ENCODE measurements at regions not wholly inside any gene's neighbourhood (a gene's known extent, or its start where the extent isn't known, plus 50 kb on each side); places are given as distances from the start of the nearest gene placed in this dataset.

DNA sequence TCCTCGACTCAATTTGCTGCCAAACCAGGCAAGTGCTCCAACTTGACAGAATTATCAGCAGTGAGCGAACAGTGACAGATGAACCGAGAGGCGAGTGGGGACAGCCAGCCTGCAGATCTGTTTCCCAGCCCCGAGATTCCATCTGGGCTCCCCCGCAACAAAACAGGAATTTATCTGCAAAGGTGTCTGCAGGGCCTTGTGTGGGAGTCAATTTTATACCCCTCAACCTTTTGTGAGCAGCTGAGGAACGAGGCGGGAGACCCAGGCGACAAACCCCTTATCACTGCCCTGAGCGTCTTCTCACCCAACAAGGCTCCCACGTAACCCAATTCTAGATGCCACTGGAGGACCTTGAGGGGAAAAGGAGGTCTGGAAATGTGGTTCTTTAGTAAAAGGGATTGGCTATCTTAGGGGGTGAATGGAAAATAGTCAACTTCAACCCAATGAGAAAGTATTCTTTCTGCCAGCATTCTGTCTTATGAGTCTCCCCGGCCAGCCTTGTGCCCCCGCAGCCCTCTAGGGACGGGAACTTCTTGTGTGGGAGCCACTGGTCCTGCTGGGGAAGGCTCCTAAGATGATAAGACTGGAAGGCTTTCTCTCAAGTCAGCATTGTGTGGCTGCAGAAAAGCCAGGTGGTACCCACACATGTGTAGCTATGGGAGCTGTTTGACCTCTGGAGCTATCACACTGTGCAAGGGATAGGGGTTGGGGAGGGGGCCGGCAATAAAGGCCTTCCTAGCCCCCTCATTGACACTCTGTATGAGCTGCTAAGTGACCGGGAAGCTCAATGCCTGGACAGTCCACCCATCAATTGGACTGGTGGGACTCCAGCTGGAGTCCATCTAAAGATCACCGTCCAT is 527.9 kb downstream of the SHQ1 start:
- DNase-seq = no peak

DNA sequence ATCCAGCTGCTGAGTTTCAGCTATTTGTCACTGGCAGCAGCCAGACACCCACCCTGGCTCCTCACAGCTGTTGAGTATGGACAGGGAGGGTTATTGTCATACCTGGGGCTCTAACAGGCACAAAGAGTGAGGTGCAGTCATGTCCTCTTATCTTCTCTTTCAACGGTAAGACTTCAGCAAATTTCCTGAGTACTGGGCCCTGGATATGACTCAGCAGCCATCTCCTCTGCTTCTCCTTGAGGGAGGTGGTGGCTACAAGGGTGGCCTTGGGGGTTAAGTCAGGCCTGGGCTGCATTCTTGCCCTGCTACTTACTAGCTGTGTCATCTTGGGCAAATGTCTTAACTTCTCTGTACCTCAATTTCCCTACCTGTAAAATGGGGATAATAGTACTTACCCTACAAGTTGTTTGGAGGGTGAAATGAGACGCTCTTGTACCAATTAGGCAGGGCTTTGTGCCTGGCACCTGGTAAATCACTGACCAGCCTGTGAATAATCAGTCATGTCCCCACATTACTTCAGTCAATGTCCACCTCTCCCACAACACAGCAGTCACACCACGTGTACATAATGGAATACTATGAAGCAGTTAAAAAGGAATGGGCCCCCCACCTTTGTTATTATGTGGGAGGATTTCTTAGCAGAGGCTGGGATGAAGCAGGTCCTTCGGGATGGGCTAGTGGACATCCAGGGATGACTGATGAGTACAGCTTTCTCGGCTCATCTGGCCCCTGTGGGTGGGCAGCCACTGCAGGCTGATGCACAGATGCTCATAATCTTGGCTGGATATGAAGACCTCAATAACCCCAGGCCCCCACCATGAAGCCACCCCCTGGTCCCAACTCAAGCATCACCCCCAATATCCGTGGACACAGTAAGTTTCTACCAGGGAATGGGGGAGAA is 528.8 kb downstream of the SHQ1 start:
- DNase-seq = no peak

DNA sequence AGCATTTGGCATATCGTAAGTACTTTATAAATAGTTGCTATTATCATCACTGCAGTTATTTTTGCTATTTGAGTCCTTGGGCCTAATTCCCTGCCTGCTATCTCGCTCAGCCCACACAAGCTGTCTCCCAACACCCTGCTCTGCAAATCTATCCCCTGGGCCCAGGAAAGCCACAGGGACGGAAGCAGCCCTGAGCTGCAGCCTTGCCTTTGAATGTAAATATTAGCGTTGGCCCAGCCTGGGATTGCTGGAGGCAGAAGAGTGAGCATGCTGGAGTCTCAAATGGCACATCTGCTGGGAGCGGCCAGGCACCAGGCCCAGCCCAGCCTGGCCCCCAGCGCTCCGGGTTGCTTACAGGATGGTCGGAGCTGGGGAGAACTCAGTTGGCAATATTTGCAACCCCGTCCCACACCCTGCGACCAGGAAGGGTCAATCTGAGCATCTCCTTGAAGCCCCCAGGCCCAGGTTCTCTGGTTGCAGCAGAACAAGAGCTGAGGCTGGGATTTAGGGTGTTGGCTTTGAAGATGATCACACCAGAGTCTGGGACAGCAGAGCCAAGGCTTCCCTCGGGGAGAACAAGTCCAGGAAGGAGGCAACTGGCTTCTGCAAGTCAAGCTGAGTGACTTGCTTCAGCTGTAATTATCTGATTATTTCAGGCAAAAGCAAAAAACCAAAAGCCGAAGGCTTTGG is 529.6 kb downstream of the SHQ1 start:
- DNase-seq = no peak

DNA sequence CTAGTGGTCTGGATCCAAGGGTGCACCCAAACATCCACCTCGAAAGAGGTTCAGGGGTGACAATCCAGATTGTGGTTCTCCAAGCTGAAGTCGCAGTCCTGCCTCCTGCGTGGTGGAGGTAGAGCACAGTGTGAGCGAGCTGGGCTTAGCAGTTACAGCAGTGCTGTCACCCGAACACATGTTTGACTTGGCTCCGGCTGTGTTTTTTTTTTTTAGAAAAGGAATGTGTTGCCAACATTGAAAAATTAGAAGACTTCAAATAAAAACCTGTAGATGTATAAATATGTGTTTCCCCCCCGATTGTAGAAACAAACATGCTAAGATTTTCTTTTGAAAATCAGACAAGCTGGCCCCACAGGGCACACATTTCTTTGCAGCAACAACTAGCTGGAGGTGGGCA is 530.8 kb downstream of the SHQ1 start:
- DNase-seq = no peak

DNA sequence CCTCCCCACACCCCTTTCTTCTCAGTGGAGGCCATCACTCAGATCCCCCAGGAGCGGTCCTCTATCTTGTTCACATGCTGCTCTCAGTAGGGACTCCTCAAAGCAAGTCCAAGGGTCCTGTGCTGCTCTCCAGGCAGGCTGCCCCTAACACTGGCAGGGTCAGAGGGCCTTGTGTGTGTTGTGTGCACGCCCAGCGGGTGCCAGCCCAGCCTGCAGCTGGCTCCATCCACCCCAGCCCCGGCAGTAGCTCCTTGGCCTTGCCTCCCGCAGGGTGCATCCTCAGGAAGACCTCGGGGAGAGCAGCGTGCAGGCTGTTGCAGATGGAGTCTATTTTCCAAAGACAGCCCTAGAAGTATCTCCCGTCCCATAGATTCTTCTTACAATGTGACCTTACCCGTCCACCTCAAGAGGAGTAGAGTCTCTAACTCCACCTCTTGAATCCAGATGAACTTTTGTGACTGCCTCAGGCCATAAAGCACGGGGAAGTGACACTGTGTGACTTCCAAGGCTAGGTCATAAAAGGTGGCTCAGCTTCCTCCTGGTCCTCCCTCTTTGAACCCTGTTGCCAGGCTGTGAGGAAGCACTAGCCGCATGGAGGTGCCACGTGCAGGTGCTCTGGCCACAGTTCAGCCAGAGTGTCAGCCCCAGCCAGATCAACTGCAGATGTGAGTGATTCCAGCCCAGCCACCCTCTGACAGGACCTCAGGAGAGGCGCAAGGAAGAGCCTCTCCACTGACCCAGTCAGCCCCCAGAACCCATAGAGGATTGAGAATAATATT is 531.6 kb downstream of the SHQ1 start:
- DNase-seq = no peak

DNA sequence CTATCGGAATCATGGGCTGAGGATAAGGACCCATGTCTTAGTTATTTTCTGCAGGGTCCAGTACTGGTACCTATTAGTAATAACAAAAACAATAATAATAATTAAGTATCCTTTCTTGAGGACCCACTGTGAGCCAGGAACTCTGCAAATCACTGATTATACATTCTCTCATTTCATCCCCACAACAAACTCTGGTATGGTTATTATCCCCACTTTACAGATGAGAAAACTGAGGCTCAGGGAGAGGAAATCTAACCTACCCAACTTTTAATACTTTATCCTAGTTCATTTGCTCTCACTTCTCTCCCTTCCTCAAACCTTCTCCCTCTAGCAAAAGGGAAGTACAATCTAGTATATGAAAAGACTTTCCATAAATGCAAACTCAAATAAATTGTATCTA is 528.4 kb upstream of the PROK2 start:
- DNase-seq = no peak

DNA sequence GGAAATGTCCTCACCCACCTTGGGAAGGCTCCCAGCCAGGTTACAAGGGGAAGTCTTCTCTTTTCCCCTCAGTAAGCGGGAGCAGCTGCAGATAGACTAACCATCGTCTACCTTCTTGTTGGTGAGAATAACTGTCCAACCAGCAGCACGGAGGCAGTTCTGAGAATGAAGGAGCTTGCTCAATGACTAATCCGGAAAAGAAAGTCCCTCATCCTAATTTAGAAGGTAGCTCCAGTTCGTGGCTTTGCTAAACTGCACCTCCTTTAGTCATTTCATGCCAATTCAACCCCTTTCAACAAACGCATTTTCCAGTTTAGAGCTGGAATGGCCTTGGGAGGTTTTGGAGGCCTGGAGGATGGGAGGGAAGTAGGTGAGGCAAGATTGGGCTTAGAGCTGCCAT is 527.4 kb upstream of the PROK2 start:
- no peak for DNase-seq

DNA sequence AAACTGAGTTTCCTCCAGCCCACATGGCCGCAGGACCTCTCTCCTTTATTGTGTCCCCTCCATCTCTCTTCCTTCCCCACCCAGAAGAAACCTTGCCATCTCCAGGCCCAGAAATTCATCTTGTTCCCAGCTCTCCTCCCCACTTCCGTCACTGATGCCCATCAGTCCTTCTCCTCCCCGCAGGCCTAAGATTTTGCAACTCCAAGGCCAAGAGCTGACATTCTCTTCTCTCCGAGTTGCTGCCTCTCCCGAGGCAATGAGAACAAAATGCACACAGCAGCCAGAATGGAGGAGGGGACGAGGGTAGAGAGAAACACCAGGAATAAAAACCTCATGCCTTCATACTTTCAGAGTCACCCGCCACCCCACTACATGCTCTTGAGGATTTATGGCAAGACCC is 526.5 kb upstream of the PROK2 start:
- DNase-seq = no peak

DNA sequence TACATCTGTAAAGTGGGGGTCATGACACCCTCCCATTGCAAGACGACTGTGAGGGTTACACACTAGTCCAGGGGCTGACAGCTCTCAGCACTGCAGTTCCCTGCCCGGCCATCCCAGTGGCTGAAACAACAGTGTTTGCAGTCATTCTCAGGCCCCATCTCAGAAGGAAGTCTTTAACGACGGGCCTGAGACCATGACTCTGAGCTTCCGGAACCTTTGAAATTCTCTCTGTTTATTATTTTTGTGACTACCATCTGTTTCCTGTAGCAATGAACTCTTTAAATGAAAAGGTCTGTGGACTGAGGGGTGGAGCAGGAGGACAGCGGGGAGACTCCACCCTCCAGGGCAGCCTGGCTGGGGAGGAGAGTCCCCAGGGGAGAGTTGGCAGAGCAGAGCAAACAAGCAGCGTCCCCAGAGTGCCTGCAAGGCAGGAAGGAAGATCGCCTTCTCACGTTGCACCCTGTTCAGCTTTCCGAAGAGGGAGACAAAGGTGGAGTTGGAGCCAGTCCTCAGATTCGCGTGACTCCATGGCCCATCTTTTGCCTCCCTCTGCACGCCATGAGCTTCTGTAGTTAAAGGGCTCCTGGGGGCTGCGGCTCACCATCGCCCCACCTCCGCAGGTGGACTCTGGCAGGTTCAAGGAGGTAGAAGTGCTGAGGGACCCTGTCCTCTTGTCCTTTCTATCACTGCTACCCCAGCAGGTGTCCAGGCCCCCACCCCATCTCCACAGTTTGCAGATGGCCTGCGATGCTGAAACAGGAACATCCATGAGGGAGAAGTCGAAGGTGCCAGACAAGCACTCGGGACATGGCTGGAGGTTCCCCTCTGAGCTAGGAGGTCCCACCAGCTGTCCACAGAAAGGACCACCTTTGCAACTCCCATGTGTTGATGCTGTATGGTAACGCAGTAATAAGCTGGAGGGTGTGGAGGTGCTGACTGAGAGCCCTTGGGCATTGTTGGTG is 525.8 kb upstream of the PROK2 start:
- DNase-seq = peak; percentile 32

DNA sequence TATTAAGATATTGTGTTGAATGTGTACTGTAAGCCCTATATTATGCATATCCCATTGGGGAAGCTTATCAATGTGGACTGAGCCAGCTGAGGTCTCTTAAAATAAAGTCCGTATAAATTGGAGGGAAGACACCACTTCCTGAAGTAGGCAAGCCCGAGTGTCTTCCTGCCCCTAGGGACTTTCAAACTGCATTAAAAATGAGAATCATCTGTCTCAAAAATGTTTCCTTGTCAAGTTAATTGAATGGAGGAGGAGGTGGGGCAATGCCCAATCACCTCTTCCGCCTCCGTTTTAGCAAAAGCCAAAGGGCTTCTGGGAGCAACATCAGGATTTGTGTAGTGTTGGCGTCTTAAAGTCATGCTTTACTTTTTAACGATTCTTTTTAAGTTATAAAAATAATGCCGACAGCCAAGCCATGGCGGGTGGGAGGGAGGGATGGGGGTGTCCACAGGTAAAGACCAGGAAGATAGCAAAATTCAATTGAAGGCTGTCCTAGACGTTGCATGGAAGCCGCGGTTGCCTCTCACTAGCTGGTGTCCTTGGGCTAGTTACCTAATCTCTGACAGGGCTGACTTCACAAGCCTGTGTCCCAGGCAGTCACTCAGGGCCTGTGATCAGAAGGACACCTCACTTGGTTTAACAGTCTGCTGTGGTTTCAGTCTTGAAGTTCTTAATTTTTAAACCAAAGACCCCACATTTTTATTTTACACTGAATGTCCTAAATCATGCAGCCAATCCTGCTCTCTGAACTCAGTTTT is 524.9 kb upstream of the PROK2 start:
- DNase-seq = no peak

DNA sequence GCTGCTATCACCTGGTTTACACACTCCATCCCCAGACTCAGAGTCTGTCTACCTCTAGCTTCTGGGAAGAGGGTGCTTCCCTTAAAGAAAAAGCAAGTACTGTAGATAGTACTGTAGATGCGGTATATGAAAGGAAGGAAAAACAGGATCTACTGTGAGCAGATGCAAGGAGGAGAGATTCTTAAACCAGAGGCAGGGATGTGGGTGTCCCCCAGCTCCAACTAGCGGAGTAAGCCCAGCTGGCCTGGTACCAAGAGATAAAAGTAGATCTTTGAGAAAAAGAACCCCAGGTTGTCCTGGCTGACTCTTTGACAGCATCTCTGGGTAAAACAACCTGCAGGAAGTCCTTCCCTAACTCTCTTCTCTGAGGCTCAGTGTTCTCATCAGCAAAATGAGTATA is 523.7 kb upstream of the PROK2 start:
- no peak for DNase-seq

DNA sequence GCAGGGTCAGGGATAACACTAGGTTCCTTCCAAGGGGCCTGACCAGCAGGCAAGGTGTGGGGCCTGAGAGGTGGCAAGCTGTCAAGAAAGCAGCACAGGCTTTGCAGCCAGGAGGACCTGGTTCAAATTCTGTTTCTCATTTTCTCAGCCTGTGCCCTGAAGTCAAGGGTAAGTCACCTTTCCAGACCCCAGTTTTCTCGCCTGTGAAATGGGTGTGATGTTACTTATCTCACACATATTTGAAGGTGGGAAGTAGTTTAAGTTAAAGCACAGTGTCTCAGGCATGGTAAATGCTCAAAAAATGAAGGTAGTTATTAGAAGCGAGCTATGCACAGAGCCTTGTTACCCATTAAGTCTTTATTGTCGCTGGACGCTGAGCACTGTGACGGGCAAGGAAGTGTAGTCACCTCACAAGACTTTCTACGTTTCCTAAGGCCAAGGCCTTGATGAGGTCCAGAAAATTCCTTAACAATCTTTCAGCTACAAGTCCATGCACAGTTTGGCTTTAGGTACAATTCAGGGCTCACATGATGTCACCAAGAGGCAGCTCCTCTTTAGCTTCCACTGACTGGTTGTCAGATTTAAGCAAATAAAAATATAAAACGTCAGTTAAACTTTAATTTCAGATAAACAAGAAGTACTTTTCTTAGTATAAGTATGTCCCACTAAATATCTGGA is 522.6 kb upstream of the PROK2 start:
- no peak for DNase-seq

DNA sequence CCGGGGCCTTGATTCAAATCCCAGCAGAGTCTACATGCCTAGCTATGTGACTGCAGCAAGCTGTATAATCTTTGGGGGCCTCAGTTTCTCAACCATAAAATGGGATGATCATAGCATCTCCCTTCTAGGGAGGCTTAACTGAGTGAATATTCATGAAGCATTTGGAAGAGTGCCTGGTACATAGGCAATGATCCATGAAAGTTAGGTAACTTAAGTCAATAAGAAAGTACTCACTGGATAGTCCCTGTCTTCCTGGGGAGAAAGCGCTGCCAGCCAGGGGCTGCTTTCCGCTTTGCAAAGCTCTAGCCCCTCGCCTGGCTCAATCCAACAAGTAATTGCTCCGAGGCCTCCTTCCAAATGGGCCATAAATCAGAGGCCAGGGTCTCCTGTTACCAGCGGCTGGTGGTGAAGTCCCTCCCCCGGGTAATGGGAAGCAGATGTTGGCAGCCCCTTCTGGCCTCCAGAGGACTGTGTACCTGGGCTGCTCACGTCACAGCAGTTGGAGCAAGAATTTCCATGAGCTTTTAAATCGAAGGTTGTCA is 521.9 kb upstream of the PROK2 start:
- peak; percentile 54 for DNase-seq

DNA sequence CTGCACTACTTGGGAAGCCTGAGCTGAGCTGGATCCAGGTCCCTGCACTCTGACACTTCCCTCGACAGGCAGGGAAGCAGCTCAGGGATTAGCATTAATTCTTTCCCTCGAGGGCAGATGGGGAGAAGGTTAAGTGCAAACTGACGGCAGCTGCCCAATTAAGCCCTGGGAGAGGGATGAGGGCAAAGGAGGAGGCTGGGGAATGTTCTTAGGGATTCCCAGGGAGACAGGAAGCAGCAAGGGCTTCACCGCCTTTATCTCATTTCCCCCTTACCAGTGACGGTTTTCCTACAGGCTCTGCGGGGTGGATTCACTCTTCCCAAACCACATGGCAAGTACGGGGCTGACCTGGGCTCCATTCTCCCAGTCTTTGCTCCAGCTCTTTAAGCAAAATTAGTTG is 519.0 kb upstream of the PROK2 start:
- no peak for DNase-seq

DNA sequence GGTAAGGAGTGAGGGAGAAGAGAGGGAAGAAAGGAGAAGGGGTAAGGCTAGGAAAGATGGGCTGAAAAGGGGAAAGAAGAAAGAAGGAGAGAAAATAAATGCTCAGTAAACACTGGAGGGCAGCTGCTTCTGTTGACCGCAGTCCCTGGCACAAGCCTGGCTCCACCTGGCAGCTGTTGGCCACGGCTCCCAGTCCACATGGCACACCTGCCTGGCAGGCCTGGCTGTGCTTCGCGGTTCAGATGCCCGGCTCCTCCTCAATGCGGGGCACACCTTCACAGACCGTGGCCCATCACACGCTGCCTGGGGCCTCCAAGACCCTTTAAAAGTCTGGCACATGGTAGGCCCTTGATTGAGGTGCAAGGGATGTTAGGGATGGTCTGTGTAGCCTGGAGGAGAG is 516.8 kb upstream of the PROK2 start:
- no peak for DNase-seq

DNA sequence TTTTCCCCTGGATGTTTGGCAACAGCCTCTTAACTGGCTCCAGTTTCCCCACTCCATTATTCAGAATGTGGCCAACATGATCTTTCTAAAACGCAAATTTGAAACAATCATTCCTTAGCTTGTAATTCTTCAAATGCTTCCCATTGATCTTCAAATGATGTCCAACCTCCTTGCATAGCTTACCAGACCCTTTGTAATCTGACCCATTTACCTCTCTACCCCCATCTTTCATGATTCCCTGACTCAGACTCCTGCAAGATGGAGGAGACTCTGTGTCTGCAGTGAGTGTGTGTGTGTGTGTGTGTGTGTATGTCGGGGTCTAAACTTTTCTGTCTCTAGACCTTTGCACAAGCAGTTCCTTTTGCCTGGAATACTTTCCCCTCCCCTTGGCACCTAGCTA is 515.7 kb upstream of the PROK2 start:
- no peak for DNase-seq

DNA sequence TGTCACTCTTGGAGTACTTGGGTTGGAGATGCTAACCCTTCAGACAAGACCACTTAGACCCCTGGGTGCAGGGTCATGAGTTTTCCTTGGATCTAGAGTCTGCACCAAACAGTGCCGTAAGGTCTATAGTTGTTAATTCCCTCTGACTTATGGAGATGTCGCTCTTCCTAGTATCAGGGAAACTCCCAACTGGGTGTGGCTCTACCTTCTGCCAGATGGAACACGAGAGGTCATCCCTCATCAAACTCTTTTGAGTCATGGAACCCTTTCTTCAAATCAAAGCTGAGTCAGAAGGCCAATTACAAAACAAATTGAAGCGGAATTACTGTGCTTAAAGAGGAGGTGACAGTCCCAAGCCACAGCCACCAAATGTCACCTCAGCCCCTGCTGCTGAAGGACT is 514.9 kb upstream of the PROK2 start:
- no peak for DNase-seq

DNA sequence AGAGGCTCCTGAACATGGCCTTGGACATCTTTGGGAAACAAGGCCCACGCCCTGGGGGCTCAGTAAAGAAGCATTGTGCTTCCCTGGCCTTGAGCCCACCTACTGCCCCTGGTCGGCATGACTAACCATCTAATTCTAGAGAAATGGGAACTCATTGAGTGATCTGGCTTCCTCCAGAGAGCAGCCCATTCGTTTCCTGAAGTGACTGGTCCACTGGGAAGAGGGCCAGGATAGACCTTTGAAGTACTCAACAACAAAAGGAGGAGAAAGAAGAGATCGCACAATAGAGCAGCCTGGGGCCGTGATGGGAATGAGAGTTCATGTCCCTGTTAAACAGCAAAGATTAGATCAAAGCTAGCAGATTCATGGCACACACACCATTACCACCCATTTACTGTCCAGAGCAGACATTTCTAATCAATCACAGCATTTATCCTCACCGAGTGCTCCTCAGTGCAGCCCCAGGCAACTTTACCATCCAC is 514.4 kb upstream of the PROK2 start:
- no peak for DNase-seq

Measured in hindlimb muscle (tissue), 1 donor.